Kidney (tissue), 13 donors: ENCODE measurements at regions not wholly inside any gene's neighbourhood (a gene's known extent, or its start where the extent isn't known, plus 50 kb on each side); places are given as distances from the start of the nearest gene placed in this dataset.

Source experiments
- DNase-seq, 5 donors: peaks; one replicate each; pipeline ENCODE4 v3.0.0-alpha.2; 2013 to 2020
- FAIRE-seq: peaks from 2 replicates; lab custom pipeline; 2012; peaks lifted over from hg19 to GRCh38; lab: Jason Lieb, UNC
- H3K27ac ChIP-seq, 2 donors: one replicate each; pipeline ENCODE4 v1.7.0; 2013; ENCODE audit warnings: low read depth in 2 of 2, low read length in 2 of 2, inconsistent platforms in 1 of 2
- H3K27me3 ChIP-seq: one replicate; pipeline ENCODE4 v1.7.1; 2013; ENCODE audit warnings: low read length, inconsistent platforms; ENCODE audit not compliant: control insufficient read depth, insufficient read depth
- H3K36me3 ChIP-seq, 3 donors: one replicate each; pipeline versions ENCODE4 v1.7.0 to v1.7.1; 2013; ENCODE audit warnings: low read length in 3 of 3, control low read depth in 1 of 3, inconsistent platforms in 1 of 3; ENCODE audit not compliant: insufficient read depth in 3 of 3, control insufficient read depth in 2 of 3
- H3K4me1 ChIP-seq, 3 donors: one replicate each; pipeline versions ENCODE4 v1.7.0 to v1.7.1; 2013; ENCODE audit warnings: low read length in 3 of 3, inconsistent platforms in 1 of 3, low read depth in 1 of 3; ENCODE audit not compliant: control insufficient read depth in 2 of 3, insufficient read depth in 2 of 3
- H3K4me3 ChIP-seq, 3 donors: one replicate each; pipeline versions ENCODE4 v1.7.0 to v1.8.1; 2013; ENCODE audit warnings: low read length in 3 of 3, control low read depth in 1 of 3, inconsistent platforms in 1 of 3
- H3K9ac ChIP-seq, 3 donors: one replicate each; pipeline versions ENCODE4 v1.7.0 to v1.7.1; 2013; ENCODE audit warnings: low read length in 3 of 3, control low read depth in 1 of 3, inconsistent platforms in 1 of 3
- H3K9me3 ChIP-seq, 3 donors: one replicate each; pipeline versions ENCODE4 v1.7.0 to v1.7.1; 2013; ENCODE audit warnings: low read length in 3 of 3, control low read depth in 1 of 3, inconsistent platforms in 1 of 3; ENCODE audit not compliant: control insufficient read depth in 2 of 3, insufficient read depth in 1 of 3
- intact Hi-C: fragments of 100-400 bp; cut with DNase I; formaldehyde crosslinking; loops from one replicate; pipeline ENCODE4 v1.11.1; 2022
- TF ChIP-seq, protein P1 (sequence below): IDR thresholded peaks from 3 replicates; pipeline ENCODE4 v1.5.1; 2012; ENCODE audit warnings: mild to moderate bottlenecking, moderate library complexity, borderline replicate concordance; ENCODE audit not compliant: insufficient read depth; ENCODE audit errors: extremely low read depth
- donor health status: control.
- donor health status: control.
- donor health status: control.
- donor health status: control.
- donor health status: control.
- donor health status: DM: yes; HTN: yes; CAD: no.
- donor health status: Normal renal cell carcinoma (clear cell type).

DNA sequence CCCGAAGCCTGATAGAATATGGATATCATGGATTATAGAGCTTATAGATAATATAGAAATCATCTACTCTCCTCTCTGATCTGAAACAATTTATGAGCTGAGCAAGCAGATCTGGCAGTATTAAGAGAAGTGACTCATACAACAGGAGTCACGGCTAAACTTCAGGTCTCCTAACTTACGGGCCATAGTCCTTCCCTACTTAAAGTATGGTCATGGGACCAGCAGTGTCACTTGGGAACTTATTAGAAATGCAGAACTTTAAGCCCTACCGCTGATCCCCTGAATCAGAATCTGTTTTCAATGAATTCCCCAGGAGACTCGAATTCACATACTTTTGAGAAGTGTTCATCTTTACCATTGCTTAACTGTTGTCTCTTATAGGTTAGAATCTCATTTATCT, 195.7 kb upstream of the FANCL start:
- intact Hi-C loops: no loop called here
- no peak for FAIRE-seq
- Histone ChIP-seq H3K36me3 (no peaks in the 10 kb centered on the region), H3K9ac (no peak overlapping the region), H3K27me3 (no peaks in the 10 kb centered on the region), H3K27ac (no peak overlapping the region), H3K9me3 (no peaks in the 10 kb centered on the region), H3K4me3 (no peak overlapping the region), H3K4me1 (no peaks in the 10 kb centered on the region)
- TF ChIP-seq, protein P1, sequence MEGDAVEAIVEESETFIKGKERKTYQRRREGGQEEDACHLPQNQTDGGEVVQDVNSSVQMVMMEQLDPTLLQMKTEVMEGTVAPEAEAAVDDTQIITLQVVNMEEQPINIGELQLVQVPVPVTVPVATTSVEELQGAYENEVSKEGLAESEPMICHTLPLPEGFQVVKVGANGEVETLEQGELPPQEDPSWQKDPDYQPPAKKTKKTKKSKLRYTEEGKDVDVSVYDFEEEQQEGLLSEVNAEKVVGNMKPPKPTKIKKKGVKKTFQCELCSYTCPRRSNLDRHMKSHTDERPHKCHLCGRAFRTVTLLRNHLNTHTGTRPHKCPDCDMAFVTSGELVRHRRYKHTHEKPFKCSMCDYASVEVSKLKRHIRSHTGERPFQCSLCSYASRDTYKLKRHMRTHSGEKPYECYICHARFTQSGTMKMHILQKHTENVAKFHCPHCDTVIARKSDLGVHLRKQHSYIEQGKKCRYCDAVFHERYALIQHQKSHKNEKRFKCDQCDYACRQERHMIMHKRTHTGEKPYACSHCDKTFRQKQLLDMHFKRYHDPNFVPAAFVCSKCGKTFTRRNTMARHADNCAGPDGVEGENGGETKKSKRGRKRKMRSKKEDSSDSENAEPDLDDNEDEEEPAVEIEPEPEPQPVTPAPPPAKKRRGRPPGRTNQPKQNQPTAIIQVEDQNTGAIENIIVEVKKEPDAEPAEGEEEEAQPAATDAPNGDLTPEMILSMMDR: no peak
- no peak for DNase-seq

DNA sequence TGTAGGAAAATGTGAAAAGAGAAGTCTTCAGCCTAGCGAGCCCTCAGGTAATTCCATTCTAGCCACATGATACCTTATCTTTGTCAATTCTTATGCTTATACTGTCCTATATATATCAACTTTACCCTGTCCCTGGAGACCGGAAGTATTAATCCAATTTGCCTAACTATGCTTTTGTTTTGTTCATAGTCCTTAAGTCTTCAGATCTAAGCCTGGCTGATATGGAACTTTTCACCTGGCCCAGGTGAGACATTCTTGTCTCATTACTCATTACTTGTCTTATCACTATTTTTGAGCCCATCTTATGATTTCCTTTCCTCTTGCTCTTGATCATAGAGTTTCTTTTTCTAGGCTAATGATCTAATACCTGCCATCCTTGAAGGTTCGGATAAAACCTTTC, 194.1 kb upstream of the FANCL start:
- Histone ChIP-seq H3K9me3 (no peaks in the 10 kb centered on the region), H3K4me3 (no peak overlapping the region), H3K4me1 (no peaks in the 10 kb centered on the region), H3K36me3 (no peaks in the 10 kb centered on the region), H3K27ac (no peak overlapping the region), H3K9ac (no peak overlapping the region), H3K27me3 (no peaks in the 10 kb centered on the region)
- TF ChIP-seq, protein P1: no peak
- no peak for FAIRE-seq
- DNase-seq: no peak
- intact Hi-C loops: no loop called here

DNA sequence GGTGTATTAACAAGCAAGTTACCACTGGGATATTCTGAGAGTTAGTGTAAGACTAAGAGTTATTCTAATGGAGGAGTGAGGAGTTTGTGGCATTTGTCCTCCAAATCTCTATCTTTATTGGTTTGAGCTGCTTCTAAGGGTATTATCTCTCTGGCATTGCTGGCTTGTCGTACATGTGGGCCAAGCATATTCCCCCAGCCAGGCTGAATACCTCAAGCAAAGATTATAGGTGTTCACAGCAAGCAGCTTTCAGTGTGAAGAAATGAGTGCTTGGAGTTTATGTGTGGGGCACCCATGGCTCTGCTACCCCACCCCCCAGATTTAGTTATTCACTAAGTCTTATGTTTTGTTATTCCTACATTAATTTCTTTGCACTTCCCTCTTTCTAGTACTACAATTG, 193.6 kb upstream of the FANCL start:
- TF ChIP-seq, protein P1: no peak
- Histone ChIP-seq H3K27ac (no peak overlapping the region), H3K4me3 (no peak overlapping the region), H3K27me3 (no peaks in the 10 kb centered on the region), H3K9ac (no peak overlapping the region), H3K4me1 (no peaks in the 10 kb centered on the region), H3K36me3 (no peaks in the 10 kb centered on the region), H3K9me3 (no peaks in the 10 kb centered on the region)
- FAIRE-seq: no peak
- no peak for DNase-seq
- intact Hi-C loops: no loop called here

DNA sequence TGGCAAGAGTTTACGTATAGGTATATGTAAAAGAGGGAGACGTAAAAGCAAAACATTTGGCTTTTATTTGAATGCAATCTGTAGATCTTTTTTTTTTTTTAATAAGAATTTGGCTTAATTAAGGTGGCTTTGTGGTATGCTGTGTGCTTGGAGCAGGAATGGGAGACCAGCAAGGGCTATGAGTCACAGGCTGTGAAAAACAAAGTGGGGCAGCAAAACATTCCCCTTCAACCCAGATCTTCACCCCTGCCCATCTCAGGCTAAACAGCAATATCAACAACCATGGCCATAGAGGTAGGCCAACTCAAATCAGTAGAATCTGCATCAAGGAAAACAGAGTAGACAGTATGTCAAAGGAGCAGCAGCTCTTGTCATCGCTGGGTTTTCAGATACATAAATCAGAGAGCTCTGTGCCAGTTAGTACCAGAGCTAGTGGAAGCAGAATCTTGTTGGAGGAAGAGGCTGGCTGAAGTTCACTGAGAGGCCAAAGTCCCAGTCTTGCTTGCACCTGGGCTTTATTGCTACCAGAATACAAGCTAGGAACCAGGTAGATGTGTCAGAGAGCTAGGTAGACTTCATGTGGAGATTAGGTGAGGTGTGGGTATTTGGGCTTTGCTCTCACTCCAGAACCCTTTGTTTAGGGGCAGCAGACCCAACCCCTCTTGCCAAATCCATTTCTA, 191.5 kb upstream of the FANCL start:
- intact Hi-C loops: no loop called here
- Histone ChIP-seq H3K27ac (no peak overlapping the region), H3K36me3 (no peaks in the 10 kb centered on the region), H3K4me3 (no peak overlapping the region), H3K4me1 (no peaks in the 10 kb centered on the region), H3K27me3 (no peaks in the 10 kb centered on the region), H3K9me3 (no peaks in the 10 kb centered on the region), H3K9ac (no peak overlapping the region)
- FAIRE-seq (no peak), DNase-seq (peak in 1 of 5 donors; percentile 1)
- TF ChIP-seq, protein P1: no peak
